Right lobe of liver (tissue), 6 donors: ENCODE measurements at regions not wholly inside any gene's neighbourhood (a gene's known extent, or its start where the extent isn't known, plus 50 kb on each side); places are given as distances from the start of the nearest gene placed in this dataset.

ENCODE experiments used
- ATAC-seq, 4 donors: fragments of 200-7000 bp; cut with Tn5 transposase; one replicate each; pipeline ENCODE4 v1.9.1; 2020; ENCODE audit warnings: mild to moderate bottlenecking in 4 of 4, moderate library complexity in 4 of 4
- DNase-seq, 3 donors: peaks; one replicate each; pipeline ENCODE4 v3.0.0-alpha.2; 2020
- H3K27ac ChIP-seq, 3 donors: fragments of 200-600 bp; one replicate each; pipeline ENCODE4 v1.8.0; 2022
- H3K27me3 ChIP-seq, 2 donors: fragments of 200-600 bp; one replicate each; pipeline ENCODE4 v1.8.0; 2022
- H3K36me3 ChIP-seq, 4 donors: fragments of 200-600 bp; sonication (generic) in 1 of 4; one replicate each; pipeline versions ENCODE4 v1.5.1 to v1.8.0; 2017 to 2022; ENCODE audit warnings: control low read depth in 1 of 4
- H3K4me1 ChIP-seq, 4 donors: fragments of 200-600 bp; sonication (generic) in 1 of 4; one replicate each; pipeline versions ENCODE4 v1.5.1 to v1.8.0; 2017 to 2022; ENCODE audit warnings: control low read depth in 1 of 4
- H3K4me3 ChIP-seq, 3 donors: fragments of 200-600 bp; one replicate each; pipeline ENCODE4 v1.8.0; 2022
- H3K9me3 ChIP-seq, 4 donors: fragments of 200-600 bp; sonication (generic) in 1 of 4; one replicate each; pipeline versions ENCODE4 v1.5.1 to v1.8.0; 2017 to 2022; ENCODE audit warnings: control low read depth in 1 of 4
- CTCF ChIP-seq, 4 donors: fragments of 200-600 bp in 3 of 4; fragments of 450-650 bp in 1 of 4; IDR thresholded peaks; one replicate each; pipeline versions ENCODE4 v1.5.1 to v1.8.0; 2016 to 2022; ENCODE audit warnings: antibody characterized with exemption in 4 of 4, mild to moderate bottlenecking in 2 of 4
- POLR2A ChIP-seq: fragments of 450-650 bp; IDR thresholded peaks from one replicate; pipeline ENCODE4 v1.6.1; 2017; ENCODE audit warnings: antibody characterized with exemption, mild to moderate bottlenecking
- WGBS: methylation state at CpG from one replicate; pipeline ENCODE4 v1.1.6; 2018; ENCODE audit warnings: low coverage, low lambda C conversion rate; ENCODE audit not compliant: insufficient coverage; ENCODE audit errors: missing lambda C conversion rate; 5-methylcytosine and 5-hydroxymethylcytosine counted together
- intact Hi-C, 2 donors: fragments of 100-400 bp; cut with DNase I; formaldehyde crosslinking; loops; one replicate each; pipeline versions ENCODE4 v1.11.2 to v1.14.1; 2022
- donor health status: DM: no; HTN: yes; CAD: no.
- donor health status: DM: no; HTN: no; CAD: no.
- donor health status: DM: no; HTN: no; CAD: no.
- donor health status: DM: no; HTN: yes; CAD: no.
- donor health status: DM: no; HTN: yes; CAD: no.

- H3K9me3 ChIP-seq: no peaks in the 10 kb centered on the region
- no peaks in the 10 kb centered on the region for H3K36me3 ChIP-seq
- ATAC-seq (no peak), DNase-seq (no peak)
- H3K27me3 ChIP-seq: no peaks in the 10 kb centered on the region
- no peak overlapping the region for H3K4me3 ChIP-seq
- TF ChIP-seq CTCF (IDR thresholded peaks at IDR 0.05) (no peak), POLR2A (no peak)
- no peak overlapping the region for H3K27ac ChIP-seq
- H3K4me1 ChIP-seq: no peaks in the 10 kb centered on the region
- intact Hi-C loops: no loop called here
- 57% methylated on average over 2 of the region's 2 CpGs for WGBS
Measured at GRCh38 chr9:93786204-93786603, 169.0 kb downstream of the BARX1 start.

- no CpG with 5 or more reads among the region's 11 CpGs for WGBS
- DNase-seq: no peak
- intact Hi-C loops: no loop called here
Measured at GRCh38 chr9:93776873-93777272, 178.3 kb downstream of the BARX1 start.

GRCh38 chr9:93776256-93776655 is 178.9 kb downstream of the BARX1 start:
- H3K4me3 ChIP-seq: no peak overlapping the region
- intact Hi-C loops: no loop called here
- ATAC-seq (no peak), DNase-seq (no peak)
- no peaks in the 10 kb centered on the region for H3K36me3 ChIP-seq
- no peaks in the 10 kb centered on the region for H3K27me3 ChIP-seq
- WGBS: 50% methylated on average over 1 of the region's 1 CpG
- H3K4me1 ChIP-seq: no peaks in the 10 kb centered on the region
- H3K27ac ChIP-seq: no peak overlapping the region
- no peaks in the 10 kb centered on the region for H3K9me3 ChIP-seq
- TF ChIP-seq POLR2A: no peak
- TF ChIP-seq CTCF (IDR thresholded peaks at IDR 0.05): no peak

More at GRCh38 chr9:93776873-93777272, 178.3 kb downstream of the BARX1 start:
- no peaks in the 10 kb centered on the region for H3K4me1 ChIP-seq
- TF ChIP-seq CTCF (IDR thresholded peaks at IDR 0.05): no peak
- H3K27me3 ChIP-seq: no peaks in the 10 kb centered on the region
- no peak for ATAC-seq
- H3K9me3 ChIP-seq: no peaks in the 10 kb centered on the region
- H3K4me3 ChIP-seq: no peak overlapping the region
- no peaks in the 10 kb centered on the region for H3K36me3 ChIP-seq
- H3K27ac ChIP-seq: no peak overlapping the region

GRCh38 chr9:93774331-93775102 is 180.6 kb downstream of the BARX1 start:
- no peaks in the 10 kb centered on the region for H3K27me3 ChIP-seq
- no peak overlapping the region for H3K27ac ChIP-seq
- no peak overlapping the region for H3K4me3 ChIP-seq
- intact Hi-C loops: no loop called here
- WGBS: 70% methylated on average over 5 of the region's 8 CpGs
- no peaks in the 10 kb centered on the region for H3K9me3 ChIP-seq
- TF ChIP-seq POLR2A (no peak), CTCF (IDR thresholded peaks at IDR 0.05) (no peak)
- H3K4me1 ChIP-seq: no peaks in the 10 kb centered on the region
- no peak for DNase-seq
- no peaks in the 10 kb centered on the region for H3K36me3 ChIP-seq
- no peak for ATAC-seq
